HepG2 (cell line): ENCODE measurements at regions not wholly inside any gene's neighbourhood (a gene's known extent, or its start where the extent isn't known, plus 50 kb on each side); places are given as distances from the start of the nearest gene placed in this dataset.

ENCODE experiments used
- ATAC-seq: fragments of 200-7000 bp; cut with Tn5 transposase; 3 replicates; pipeline ENCODE4 v1.9.1; 2020; ENCODE audit warnings: mild to moderate bottlenecking, moderate library complexity
- BruUV-seq: library from RNA; stranded (reverse); fragments of 400-500 nt; replicated peaks from 2 replicates; lab custom pipeline; 2021; lab: Mats Ljungman, UMichigan
- CTCF ChIA-PET: fragments of 300-600 bp; formaldehyde crosslinking; extraction: SDS; loops from one replicate; lab custom pipeline; 2021; ENCODE audit warnings: low total read pairs, inconsistent platforms, low intra/inter-chr PET ratio; lab: Yijun Ruan, JAX
- POLR2A ChIA-PET: fragments of 350-600 bp; sonication (Branson Sonifier 250); formaldehyde crosslinking; loops from one replicate; lab custom pipeline; 2020; ENCODE audit warnings: antibody characterized with exemption, inconsistent platforms; lab: Yijun Ruan, JAX
- DNase-seq: peaks from one replicate; pipeline ENCODE4 v3.0.0-alpha.2; 2015; ENCODE audit warnings: low spot score
- FAIRE-seq: peaks from 3 replicates; lab custom pipeline; 2011; peaks lifted over from hg19 to GRCh38; lab: Jason Lieb, UNC
- H2AFZ ChIP-seq: one replicate; pipeline ENCODE4 v1.6.1; 2011; ENCODE audit warnings: low read length, inconsistent platforms
- H3K27ac ChIP-seq: fragments of 300-600 bp; 3 replicates; pipeline ENCODE4 v1.8.0; 2011; ENCODE audit warnings: mixed run types, mild to moderate bottlenecking, mixed read lengths, low read length, inconsistent platforms; ENCODE audit not compliant: insufficient read depth; ENCODE audit errors: extremely low read length
- H3K27me3 ChIP-seq, 2 experiments: fragments of 200-600 bp in 1 of 2; 2 replicates in 1 of 2; 3 replicates in 1 of 2; pipeline versions ENCODE4 v1.6.0 to v1.8.0; 2011; ENCODE audit warnings: low read length in 2 of 2, mild to moderate bottlenecking in 2 of 2, moderate library complexity in 2 of 2, inconsistent platforms in 1 of 2; ENCODE audit not compliant: insufficient read depth in 2 of 2, control insufficient read depth in 1 of 2
- H3K36me3 ChIP-seq, 2 experiments: fragments of 200-600 bp in 1 of 2; replicated peaks in 1 of 2; 2 replicates in 1 of 2; 3 replicates in 1 of 2; pipeline versions ENCODE4 v1.5.1 to v1.8.0; 2011; ENCODE audit warnings: low read length in 2 of 2, inconsistent platforms in 1 of 2; ENCODE audit not compliant: insufficient read depth in 2 of 2, control insufficient read depth in 1 of 2
- H3K4me1 ChIP-seq: 2 replicates; pipeline ENCODE4 v1.5.1; 2012; ENCODE audit warnings: low read length, inconsistent platforms; ENCODE audit not compliant: insufficient read depth
- H3K4me2 ChIP-seq: 2 replicates; pipeline ENCODE4 v1.6.0; 2011; ENCODE audit warnings: low read depth, low read length, inconsistent platforms
- H3K4me3 ChIP-seq, 3 experiments: fragments of 200-600 bp in 1 of 3; sonication (generic), shearing (Covaris generic) in 1 of 3; replicated peaks in 1 of 3; 2 replicates each; pipeline ENCODE4 v1.5.1; 2011 to 2016; ENCODE audit warnings: low read length in 3 of 3, inconsistent platforms in 2 of 3, low read depth in 2 of 3, mild to moderate bottlenecking in 2 of 3, control low read depth in 1 of 3, mixed read lengths in 1 of 3; ENCODE audit not compliant: insufficient read depth in 1 of 3
- H3K79me2 ChIP-seq: one replicate; pipeline ENCODE4 v1.6.1; 2011; ENCODE audit warnings: low read length, inconsistent platforms; ENCODE audit not compliant: insufficient read depth
- H3K9ac ChIP-seq: 2 replicates; pipeline ENCODE4 v1.6.0; 2011; ENCODE audit warnings: mild to moderate bottlenecking, low read depth, low read length, inconsistent platforms; ENCODE audit not compliant: insufficient read depth
- H3K9me3 ChIP-seq: 2 replicates; pipeline ENCODE4 v1.5.1; 2012; ENCODE audit warnings: mild to moderate bottlenecking, low read length
- H4K20me1 ChIP-seq: 2 replicates; pipeline ENCODE4 v1.6.0; 2011; ENCODE audit warnings: inconsistent platforms, mild to moderate bottlenecking, low read length, moderate library complexity; ENCODE audit not compliant: insufficient read depth
- HOXA3 ChIP-seq: sonication (generic); formaldehyde crosslinking; IDR thresholded peaks from 2 replicates; pipeline ENCODE4 v1.5.0; 2020; ENCODE audit warnings: missing genetic modification reagents
- HOXA5 ChIP-seq: sonication (generic); formaldehyde crosslinking; IDR thresholded peaks from 2 replicates; pipeline ENCODE4 v1.4.0; 2020; ENCODE audit warnings: missing genetic modification reagents
- MAFF ChIP-seq: IDR thresholded peaks from 2 replicates; pipeline ENCODE4 v1.6.1; 2011; ENCODE audit warnings: low read depth, low read length, improper control_type of control experiment
- NR2F6 ChIP-seq, 2 experiments: IDR thresholded peaks; 2 replicates each; pipeline ENCODE4 v1.6.1; 2016; ENCODE audit warnings: antibody characterized with exemption in 1 of 2, mild to moderate bottlenecking in 1 of 2
- SALL1 ChIP-seq: sonication (generic); formaldehyde crosslinking; IDR thresholded peaks from 2 replicates; pipeline ENCODE4 v1.8.0; 2022; ENCODE audit warnings: mild to moderate bottlenecking, missing genetic modification reagents
- ZNF746 ChIP-seq: sonication (generic); formaldehyde crosslinking; IDR thresholded peaks from 2 replicates; pipeline ENCODE4 v1.8.0; 2022; ENCODE audit warnings: mild to moderate bottlenecking, missing genetic modification reagents
- WGBS: methylation state at CpG from one replicate; pipeline ENCODE4 v1.1.6; 2017; ENCODE audit warnings: low lambda C conversion rate; 5-methylcytosine and 5-hydroxymethylcytosine counted together
- in situ Hi-C: cut with HindIII; loops from 2 replicates; pipeline ENCODE4 v1.10.0; 2017; ENCODE audit warnings: low pct_unique_long_range_greater_than_20kb; ENCODE audit not compliant: extremely low pct_ligation_motif_present
- intact Hi-C: fragments of 100-400 bp; cut with micrococcal nuclease; formaldehyde crosslinking; loops from one replicate; pipeline ENCODE4 v1.10.0; 2022; ENCODE audit not compliant: unreplicated experiment

- CTCF ChIA-PET = no interaction called here
- no peak overlapping the region for H3K4me2 ChIP-seq
- no peak overlapping the region for H3K4me3 ChIP-seq
- 7% methylated on average over 4 of the region's 4 CpGs for WGBS
- H3K9me3 ChIP-seq = no peaks in the 10 kb centered on the region
- H3K9ac ChIP-seq = no peak overlapping the region
- H3K36me3 ChIP-seq = no peaks in the 10 kb centered on the region
- no peak for TF ChIP-seq HOXA3 (CRISPR knock-in tag)
- no peak for TF ChIP-seq NR2F6 (IDR thresholded peaks at IDR 0.05)
- no peak for TF ChIP-seq NR2F6 (CRISPR knock-in tag; IDR thresholded peaks at IDR 0.05)
- no peak for TF ChIP-seq ZNF746 (CRISPR knock-in tag)
- TF ChIP-seq MAFF = no peak
- no peak for TF ChIP-seq HOXA5
- TF ChIP-seq, all 625 proteins: peak for 0
- Histone ChIP-seq H3K4me1 (no peaks in the 10 kb centered on the region), H3K79me2 (no peaks in the 10 kb centered on the region), H3K27me3 (0 out of 5 replicates have a peak, but pooled peaks cover 0 to 1% of the 10 kb centered on the region in 2 experiments), H3K27ac (no peak overlapping the region), H4K20me1 (no peaks in the 10 kb centered on the region), H2AFZ (no peak overlapping the region)
- no peak for ATAC-seq
- DNase-seq = no peak
- intact Hi-C loops = no loop called here
- no TSS peak for BruUV-seq
- POLR2A ChIA-PET = no interaction called here
- in situ Hi-C loops = no loop called here
- FAIRE-seq = no peak
Measured at GRCh38 chr7:25536851-25537250, 308.6 kb upstream of the NPVF start.

- Histone ChIP-seq H3K9ac (no peak overlapping the region), H3K27ac (no peak overlapping the region), H4K20me1 (no peaks in the 10 kb centered on the region), H3K4me2 (no peak overlapping the region), H3K36me3 (no peaks in the 10 kb centered on the region), H3K4me3 (no peak overlapping the region), H2AFZ (no peak overlapping the region), H3K4me1 (no peaks in the 10 kb centered on the region), H3K79me2 (no peaks in the 10 kb centered on the region), H3K9me3 (no peaks in the 10 kb centered on the region), H3K27me3 (0 out of 5 replicates have a peak, but pooled peaks cover 0 to 2% of the 10 kb centered on the region in 2 experiments)
- intact Hi-C loops = no loop called here
- BruUV-seq = no TSS peak
- POLR2A ChIA-PET = no interaction called here
- no peak for FAIRE-seq
- CTCF ChIA-PET = no interaction called here
- no peak for DNase-seq
- TF ChIP-seq SALL1 = no peak
- in situ Hi-C loops = no loop called here
- no peak for ATAC-seq
- WGBS = 0% methylated on average over 3 of the region's 3 CpGs
Measured at GRCh38 chr7:25537662-25538375, 309.5 kb upstream of the NPVF start.
